ENCODE measurements at regions not wholly inside any gene's neighbourhood (a gene's known extent, or its start where the extent isn't known, plus 50 kb on each side); places are given as distances from the start of the nearest gene placed in this dataset.

DNA sequence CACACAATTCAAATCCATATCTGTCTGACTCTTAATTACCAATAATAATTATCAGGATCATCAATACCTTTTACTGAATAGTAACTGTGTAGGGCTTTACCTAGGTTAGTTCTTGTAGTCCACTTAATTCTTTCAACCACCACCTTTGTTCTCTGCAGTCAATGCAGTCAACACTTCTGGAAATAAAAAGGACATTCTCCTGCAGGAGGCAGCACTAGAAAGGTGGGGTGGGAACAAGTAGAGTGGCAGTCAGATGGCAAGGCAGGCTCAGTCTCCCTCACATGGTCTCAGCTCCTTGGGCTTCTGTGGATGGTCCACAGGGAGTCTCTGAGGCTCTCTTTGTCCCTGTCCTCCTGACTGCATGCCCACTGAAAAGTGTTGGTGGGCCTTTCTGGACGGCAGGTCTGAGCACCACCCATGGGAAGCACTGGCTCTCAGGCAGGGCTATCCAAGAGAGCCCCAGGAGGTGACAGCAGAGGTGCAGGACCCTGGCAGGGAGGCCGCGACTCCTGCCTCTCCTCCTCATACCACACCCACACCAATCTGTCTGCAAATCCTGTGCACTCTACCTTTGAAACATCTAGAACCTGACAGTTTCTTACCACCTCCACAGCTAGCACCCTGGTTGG, 237.3 kb downstream of the FOXD2 start:
- no peak for DNase-seq
- H3K4me1 Mint-ChIP-seq (ENCODE audit: low read depth), result no peaks in the 10 kb centered on the region
- no peak overlapping the region for H3K4me3 Mint-ChIP-seq
- no peak overlapping the region for H3K27ac Mint-ChIP-seq
- no peaks in the 10 kb centered on the region for H3K36me3 Mint-ChIP-seq (ENCODE audit: low read depth)
- intact Hi-C loops (cut with micrococcal nuclease), result no loop called here
- peaks cover 7% of the 10 kb centered on the region for H3K27me3 Mint-ChIP-seq (ENCODE audit: low read depth)
- CTCF ChIA-PET, result no interaction called here
- H3K9me3 Mint-ChIP-seq, result peaks cover 7% of the 10 kb centered on the region

- H3K9me3 Mint-ChIP-seq, result peaks cover 7% of the 10 kb centered on the region
- H3K36me3 Mint-ChIP-seq (ENCODE audit: low read depth), result no peaks in the 10 kb centered on the region
- no peak for DNase-seq
- peaks cover 7% of the 10 kb centered on the region for H3K27me3 Mint-ChIP-seq (ENCODE audit: low read depth)
- no peak overlapping the region for H3K27ac Mint-ChIP-seq
- intact Hi-C loops (cut with micrococcal nuclease), result no loop called here
- H3K4me3 Mint-ChIP-seq, result no peak overlapping the region
- CTCF ChIA-PET, result no interaction called here
- H3K4me1 Mint-ChIP-seq (ENCODE audit: low read depth), result no peaks in the 10 kb centered on the region
These were observed 237.9 kb downstream of the FOXD2 start for GRCh38 chr1:47675721-47676120.

- CTCF ChIA-PET, result interaction anchor here (1.0 to 1.3 kb wide), 2 partner anchors 49 to 239 kb away, joined by 3 to 4 read pairs; no protein-coding TSS in a partner anchor
- Mint-ChIP-seq H3K4me1 (ENCODE audit: low read depth) (no peaks in the 10 kb centered on the region), H3K27me3 (ENCODE audit: low read depth) (peaks cover 4% of the 10 kb centered on the region), H3K9me3 (peaks cover 7% of the 10 kb centered on the region), H3K4me3 (no peak overlapping the region), H3K27ac (no peak overlapping the region), H3K36me3 (ENCODE audit: low read depth) (no peaks in the 10 kb centered on the region)
- no peak for DNase-seq
- intact Hi-C loops (cut with micrococcal nuclease), result no loop called here
These were observed 238.6 kb downstream of the FOXD2 start for GRCh38 chr1:47676311-47677054.

DNA sequence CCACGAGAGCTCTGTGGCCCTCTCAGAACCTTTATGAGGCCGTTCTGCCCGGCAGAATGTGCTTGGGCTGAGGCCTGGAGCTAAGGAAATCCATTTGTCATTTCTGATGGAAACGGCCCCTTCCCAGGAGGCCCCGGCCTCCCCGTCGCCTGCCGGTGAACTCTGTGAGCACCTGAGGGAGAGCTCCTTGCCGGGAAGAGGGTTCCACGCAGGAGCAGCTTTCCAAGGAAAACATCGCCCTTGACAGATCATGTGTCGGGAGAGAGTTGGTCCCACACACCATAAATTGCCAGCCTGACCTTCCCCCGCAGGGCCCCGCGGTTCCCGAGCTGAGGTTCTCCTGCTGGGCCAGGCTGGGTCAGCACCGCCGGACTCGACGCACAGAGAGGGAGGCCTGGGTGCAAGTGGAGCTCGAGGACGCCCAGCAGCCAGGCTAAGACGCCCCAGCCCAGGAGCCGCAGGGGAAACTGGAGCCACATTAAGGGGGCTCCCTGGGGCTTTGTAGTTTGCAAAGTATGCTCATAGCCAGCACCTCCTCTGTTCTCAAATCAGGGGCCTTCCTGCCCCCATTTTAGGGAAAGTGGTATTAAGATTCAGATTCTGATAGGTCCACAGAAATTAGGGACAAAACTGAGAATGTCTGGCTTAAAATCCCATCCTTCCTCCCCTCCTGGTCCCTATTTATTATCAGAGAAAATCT, 239.5 kb downstream of the FOXD2 start:
- intact Hi-C loops (cut with micrococcal nuclease), result no loop called here
- CTCF ChIA-PET, result interaction anchor here (1.0 to 1.3 kb wide), 3 partner anchors 32 to 240 kb away, joined by 3 to 4 read pairs (median 4); no protein-coding TSS in a partner anchor
- Mint-ChIP-seq H3K27me3 (ENCODE audit: low read depth) (peaks cover 4% of the 10 kb centered on the region), H3K4me1 (ENCODE audit: low read depth) (no peaks in the 10 kb centered on the region), H3K4me3 (no peak overlapping the region), H3K27ac (no peak overlapping the region), H3K36me3 (ENCODE audit: low read depth) (no peaks in the 10 kb centered on the region), H3K9me3 (peaks cover 7% of the 10 kb centered on the region)
- no peak for DNase-seq

DNA sequence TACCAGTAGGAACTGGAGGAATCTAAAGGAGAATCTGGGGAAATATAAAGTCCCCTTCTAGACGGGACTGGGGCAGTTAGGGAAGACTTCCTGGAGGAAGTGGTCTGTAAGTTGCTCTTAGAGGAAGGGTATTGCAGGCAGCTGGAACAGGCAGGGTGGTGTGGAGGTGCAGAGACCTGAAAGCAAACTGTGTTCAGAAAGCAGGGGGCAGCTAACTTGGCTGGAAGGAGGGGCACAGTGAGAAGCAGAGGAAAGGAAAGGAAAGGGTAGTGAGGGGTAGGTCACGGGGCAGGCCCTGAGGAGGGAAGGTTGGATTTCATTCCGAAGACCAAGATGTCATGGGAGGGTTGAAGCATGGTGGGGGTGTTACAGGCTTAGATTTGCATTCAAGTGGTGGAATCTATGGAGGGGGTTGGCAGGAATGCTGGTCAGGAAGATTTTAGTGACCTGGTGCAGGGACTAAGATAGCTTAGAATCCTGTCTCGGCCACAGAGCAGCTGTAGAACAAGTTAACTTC, 240.7 kb downstream of the FOXD2 start:
- no peak for DNase-seq
- H3K36me3 Mint-ChIP-seq (ENCODE audit: low read depth), result no peaks in the 10 kb centered on the region
- intact Hi-C loops (cut with micrococcal nuclease), result no loop called here
- CTCF ChIA-PET, result no interaction called here
- no peak overlapping the region for H3K27ac Mint-ChIP-seq
- H3K4me3 Mint-ChIP-seq, result no peak overlapping the region
- peaks cover 4% of the 10 kb centered on the region for H3K27me3 Mint-ChIP-seq (ENCODE audit: low read depth)
- no peaks in the 10 kb centered on the region for H3K4me1 Mint-ChIP-seq (ENCODE audit: low read depth)
- peaks cover 3% of the 10 kb centered on the region for H3K9me3 Mint-ChIP-seq

GRCh38 chr1:47679301-47679791, 241.5 kb downstream of the FOXD2 start:
- no peaks in the 10 kb centered on the region for H3K9me3 Mint-ChIP-seq
- no peak for DNase-seq
- H3K4me1 Mint-ChIP-seq (ENCODE audit: low read depth), result no peaks in the 10 kb centered on the region
- H3K4me3 Mint-ChIP-seq, result no peak overlapping the region
- peaks cover 4% of the 10 kb centered on the region for H3K27me3 Mint-ChIP-seq (ENCODE audit: low read depth)
- no peaks in the 10 kb centered on the region for H3K36me3 Mint-ChIP-seq (ENCODE audit: low read depth)
- H3K27ac Mint-ChIP-seq, result no peak overlapping the region
- intact Hi-C loops (cut with micrococcal nuclease), result no loop called here
- CTCF ChIA-PET, result no interaction called here

GRCh38 chr1:47679826-47680225, 242.0 kb downstream of the FOXD2 start:
- H3K4me1 Mint-ChIP-seq (ENCODE audit: low read depth), result no peaks in the 10 kb centered on the region
- no peak for DNase-seq
- H3K27ac Mint-ChIP-seq, result no peak overlapping the region
- H3K4me3 Mint-ChIP-seq, result no peak overlapping the region
- intact Hi-C loops (cut with micrococcal nuclease), result no loop called here
- no peaks in the 10 kb centered on the region for H3K9me3 Mint-ChIP-seq
- CTCF ChIA-PET, result no interaction called here
- H3K36me3 Mint-ChIP-seq (ENCODE audit: low read depth), result no peaks in the 10 kb centered on the region
- peaks cover 4% of the 10 kb centered on the region for H3K27me3 Mint-ChIP-seq (ENCODE audit: low read depth)

GRCh38 chr1:47680815-47681475, 243.1 kb downstream of the FOXD2 start:
- intact Hi-C loops (cut with micrococcal nuclease), result no loop called here
- peaks cover under 1% of the 10 kb centered on the region for H3K27me3 Mint-ChIP-seq (ENCODE audit: low read depth)
- no peak overlapping the region for H3K4me3 Mint-ChIP-seq
- H3K4me1 Mint-ChIP-seq (ENCODE audit: low read depth), result no peaks in the 10 kb centered on the region
- DNase-seq, result no peak
- H3K27ac Mint-ChIP-seq, result no peak overlapping the region
- CTCF ChIA-PET, result no interaction called here
- H3K9me3 Mint-ChIP-seq, result no peaks in the 10 kb centered on the region
- H3K36me3 Mint-ChIP-seq (ENCODE audit: low read depth), result no peaks in the 10 kb centered on the region

DNA sequence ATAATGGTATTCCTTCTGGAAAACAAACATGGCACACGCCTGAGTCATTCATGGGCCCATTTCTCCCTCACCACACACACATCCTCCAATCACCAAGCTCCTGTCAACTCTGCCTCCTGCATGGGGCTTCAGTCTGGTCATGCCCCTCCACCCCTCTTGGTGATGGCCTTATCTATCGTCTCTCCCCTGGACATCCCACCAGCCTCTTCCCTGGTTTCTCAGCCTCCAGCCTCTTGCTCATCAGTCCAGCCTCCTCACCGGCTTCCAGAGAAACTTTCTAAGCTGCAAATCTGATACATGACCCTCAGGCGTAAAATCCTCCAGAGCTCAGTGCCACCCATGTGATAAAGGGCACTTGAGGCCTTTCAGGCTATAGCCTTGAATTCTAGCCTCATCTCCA, 243.9 kb downstream of the FOXD2 start:
- no peak overlapping the region for H3K27ac Mint-ChIP-seq
- CTCF ChIA-PET, result no interaction called here
- H3K27me3 Mint-ChIP-seq (ENCODE audit: low read depth), result no peaks in the 10 kb centered on the region

DNA sequence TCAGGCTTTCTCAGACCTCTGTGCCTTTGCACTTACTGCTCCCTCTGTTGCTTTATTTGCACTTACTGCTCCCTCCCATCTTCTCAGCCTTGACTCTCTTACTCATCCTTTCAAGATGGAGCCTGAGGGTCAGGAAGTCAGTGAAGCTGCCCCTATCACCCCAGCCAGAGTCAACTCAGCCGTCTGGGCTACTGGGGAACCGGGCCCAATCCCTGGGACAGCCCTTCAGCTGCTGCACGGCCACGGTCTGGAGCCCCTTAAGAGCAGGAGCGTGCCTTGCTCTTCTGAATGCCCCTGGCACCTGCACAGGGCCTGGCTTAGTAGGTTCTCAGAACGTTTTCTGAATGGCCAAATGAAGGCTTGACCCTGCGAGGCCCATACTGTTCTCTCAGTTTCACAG, 244.4 kb downstream of the FOXD2 start:
- no peaks in the 10 kb centered on the region for H3K27me3 Mint-ChIP-seq (ENCODE audit: low read depth)
- CTCF ChIA-PET, result no interaction called here

More for the DNA sequence above, 243.9 kb downstream of the FOXD2 start:
- Mint-ChIP-seq H3K9me3 (no peaks in the 10 kb centered on the region), H3K4me1 (ENCODE audit: low read depth) (no peaks in the 10 kb centered on the region), H3K36me3 (ENCODE audit: low read depth) (no peaks in the 10 kb centered on the region), H3K4me3 (no peak overlapping the region)
- no peak for DNase-seq
- intact Hi-C loops (cut with micrococcal nuclease), result no loop called here

GRCh38 chr1:47682786-47683350, 245.0 kb downstream of the FOXD2 start:
- no peaks in the 10 kb centered on the region for H3K36me3 Mint-ChIP-seq (ENCODE audit: low read depth)
- no peak overlapping the region for H3K4me3 Mint-ChIP-seq
- CTCF ChIA-PET, result no interaction called here
- no peaks in the 10 kb centered on the region for H3K9me3 Mint-ChIP-seq
- intact Hi-C loops (cut with micrococcal nuclease), result no loop called here
- no peak overlapping the region for H3K27ac Mint-ChIP-seq
- H3K27me3 Mint-ChIP-seq (ENCODE audit: low read depth), result peaks cover under 1% of the 10 kb centered on the region
- no peak for DNase-seq
- H3K4me1 Mint-ChIP-seq (ENCODE audit: low read depth), result no peaks in the 10 kb centered on the region

More for the DNA sequence above, 244.4 kb downstream of the FOXD2 start:
- DNase-seq, result no peak
- no peak overlapping the region for H3K27ac Mint-ChIP-seq
- H3K4me1 Mint-ChIP-seq (ENCODE audit: low read depth), result no peaks in the 10 kb centered on the region
- no peak overlapping the region for H3K4me3 Mint-ChIP-seq
- intact Hi-C loops (cut with micrococcal nuclease), result no loop called here
- H3K36me3 Mint-ChIP-seq (ENCODE audit: low read depth), result no peaks in the 10 kb centered on the region
- no peaks in the 10 kb centered on the region for H3K9me3 Mint-ChIP-seq

- no peaks in the 10 kb centered on the region for H3K4me1 Mint-ChIP-seq (ENCODE audit: low read depth)
- no peaks in the 10 kb centered on the region for H3K36me3 Mint-ChIP-seq (ENCODE audit: low read depth)
- H3K27me3 Mint-ChIP-seq (ENCODE audit: low read depth), result peaks cover 3% of the 10 kb centered on the region
- H3K27ac Mint-ChIP-seq, result no peak overlapping the region
- H3K4me3 Mint-ChIP-seq, result no peak overlapping the region
- CTCF ChIA-PET, result no interaction called here
- DNase-seq, result no peak
- no peaks in the 10 kb centered on the region for H3K9me3 Mint-ChIP-seq
- intact Hi-C loops (cut with micrococcal nuclease), result no loop called here
These were observed 245.6 kb downstream of the FOXD2 start for GRCh38 chr1:47683401-47683800.
